Endothelial cell of umbilical vein (primary cell): ENCODE measurements at regions not wholly inside any gene's neighbourhood (a gene's known extent, or its start where the extent isn't known, plus 50 kb on each side); places are given as distances from the start of the nearest gene placed in this dataset.
"Not testable (repeated sequence)": the region's sequence is repeated elsewhere in the genome, so short reads cannot be mapped to it uniquely, and the experiment has no call there.

Experiments used
- BruUV-seq: library from RNA; stranded (reverse); fragments of 400-500 nt; replicated peaks from 2 replicates; lab custom pipeline; 2021; lab: Mats Ljungman, UMichigan
- CTCF ChIA-PET: fragments of 300-600, 350-600 bp; sonication (Branson Sonifier 250); formaldehyde crosslinking; loops from one replicate; lab custom pipeline; 2021; ENCODE audit warnings: antibody characterized with exemption, inconsistent platforms; lab: Charles Lee
- POLR2A ChIA-PET: fragments of 300-600, 350-600 bp; sonication (Branson Sonifier 250); formaldehyde crosslinking; loops from one replicate; lab custom pipeline; 2021; ENCODE audit warnings: antibody characterized with exemption, inconsistent platforms; lab: Charles Lee
- DNase-seq: peaks from one replicate; pipeline ENCODE4 v3.0.0-alpha.2; 2011; ENCODE audit warnings: low read depth, low spot score
- FAIRE-seq: peaks from 2 replicates; lab custom pipeline; 2011; peaks lifted over from hg19 to GRCh38; lab: Jason Lieb, UNC
- H2AFZ ChIP-seq: 2 replicates; pipeline ENCODE4 v1.6.0; 2012; ENCODE audit warnings: low read depth, low read length, control low read depth, inconsistent platforms
- H3K27ac ChIP-seq: 2 replicates; pipeline ENCODE4 v1.5.1; 2011; ENCODE audit warnings: low read depth, mild to moderate bottlenecking, control low read depth, low read length, moderate library complexity; ENCODE audit not compliant: insufficient read depth
- H3K27me3 ChIP-seq, 2 experiments: 2 replicates each; pipeline versions ENCODE4 v1.6.0 to v1.6.1; 2011; ENCODE audit warnings: low read length in 2 of 2, mixed read lengths in 1 of 2; ENCODE audit not compliant: control insufficient read depth in 2 of 2, insufficient read depth in 2 of 2
- H3K36me3 ChIP-seq, 2 experiments: 2 replicates in 1 of 2; 3 replicates in 1 of 2; pipeline ENCODE4 v1.5.1; 2011; ENCODE audit warnings: low read length in 2 of 2, mild to moderate bottlenecking in 1 of 2, moderate library complexity in 1 of 2; ENCODE audit not compliant: control insufficient read depth in 2 of 2, insufficient read depth in 2 of 2; ENCODE audit errors: extremely low read depth in 1 of 2
- H3K4me1 ChIP-seq: 3 replicates; pipeline ENCODE4 v1.5.1; 2011; ENCODE audit warnings: mild to moderate bottlenecking, low read length; ENCODE audit not compliant: control insufficient read depth, insufficient read depth; ENCODE audit errors: extremely low read depth
- H3K4me2 ChIP-seq: 2 replicates; pipeline ENCODE4 v1.6.1; 2011; ENCODE audit warnings: low read length, control low read depth, mixed read lengths; ENCODE audit not compliant: insufficient read depth
- H3K4me3 ChIP-seq, 3 experiments: fragments of 200-600 bp in 1 of 3; sonication (generic), shearing (Covaris generic) in 1 of 3; replicated peaks in 1 of 3; 2 replicates each; pipeline ENCODE4 v1.5.1; 2011 to 2016; ENCODE audit warnings: control low read depth in 3 of 3, low read length in 3 of 3, mild to moderate bottlenecking in 2 of 3, inconsistent platforms in 1 of 3, low read depth in 1 of 3, moderate library complexity in 1 of 3; ENCODE audit not compliant: insufficient read depth in 1 of 3
- H3K79me2 ChIP-seq: 2 replicates; pipeline ENCODE4 v1.6.0; 2012; ENCODE audit warnings: low read length, inconsistent platforms; ENCODE audit not compliant: control insufficient read depth, insufficient read depth
- H3K9ac ChIP-seq: replicated peaks from 2 replicates; pipeline ENCODE3; 2011; ENCODE audit warnings: low read length, control low read depth; ENCODE audit not compliant: insufficient read depth; ENCODE audit errors: extremely low read depth
- H3K9me1 ChIP-seq: replicated peaks from 3 replicates; pipeline ENCODE4 v1.6.0; 2011; ENCODE audit warnings: mild to moderate bottlenecking, low read length; ENCODE audit not compliant: control insufficient read depth, insufficient read depth; ENCODE audit errors: extremely low read depth
- H3K9me3 ChIP-seq: replicated peaks from 2 replicates; pipeline ENCODE4 v1.5.1; 2012; ENCODE audit warnings: low read length, inconsistent platforms; ENCODE audit not compliant: control insufficient read depth, insufficient read depth
- H4K20me1 ChIP-seq: replicated peaks from 2 replicates; pipeline ENCODE3; 2011; ENCODE audit warnings: mild to moderate bottlenecking, low read length; ENCODE audit not compliant: control insufficient read depth, insufficient read depth; ENCODE audit errors: extremely low read depth
- CTCF ChIP-seq, 2 donors: IDR thresholded peaks; 1 replicate in 1 of 2; 2 replicates in 1 of 2; pipeline ENCODE4 v1.5.1; 2011; ENCODE audit warnings: low read length in 2 of 2, mild to moderate bottlenecking in 2 of 2, moderate library complexity in 2 of 2, control low read depth in 1 of 2, inconsistent platforms in 1 of 2, low read depth in 1 of 2; ENCODE audit not compliant: insufficient read depth in 1 of 2; ENCODE audit errors: extremely low read depth in 1 of 2
- EZH2 ChIP-seq: IDR thresholded peaks from 2 replicates; pipeline ENCODE4 v1.6.1; 2012; ENCODE audit warnings: borderline replicate concordance, low read depth, mild to moderate bottlenecking, moderate library complexity, low read length, inconsistent platforms; ENCODE audit not compliant: severe bottlenecking
- FOS ChIP-seq: IDR thresholded peaks from 2 replicates; pipeline ENCODE4 v1.6.1; 2011; ENCODE audit warnings: mild to moderate bottlenecking, low read length, moderate library complexity, borderline replicate concordance; ENCODE audit not compliant: insufficient read depth
- GATA2 ChIP-seq: IDR thresholded peaks from 2 replicates; pipeline ENCODE4 v1.7.0; 2011; ENCODE audit warnings: low read depth, mild to moderate bottlenecking, moderate library complexity, mixed read lengths, low read length; ENCODE audit not compliant: insufficient read length, insufficient read depth
- MYC ChIP-seq: IDR thresholded peaks from one replicate; pipeline ENCODE4 v1.6.1; 2011; ENCODE audit warnings: mild to moderate bottlenecking, low read depth, low read length
- POLR2AphosphoS5 ChIP-seq: IDR thresholded peaks from 2 replicates; pipeline ENCODE4 v1.6.1; 2012; ENCODE audit warnings: low read depth, mild to moderate bottlenecking, control low read depth, low read length, moderate library complexity; ENCODE audit not compliant: insufficient read depth
- dilution Hi-C: fragments of 300-500 bp; cut with MboI; formaldehyde crosslinking; loops from one replicate; pipeline ENCODE4 v1.15.0; 2019; ENCODE audit warnings: low sequenced_read_pairs; ENCODE audit not compliant: extremely low pct_ligation_motif_present
- intact Hi-C: fragments of 100-400 bp; cut with micrococcal nuclease; formaldehyde crosslinking; loops from one replicate; pipeline ENCODE4 v1.10.0; 2022

- H3K9me3 ChIP-seq = no peaks in the 10 kb centered on the region
- H3K27me3 ChIP-seq = no peaks in the 10 kb centered on the region
- BruUV-seq = no TSS peak
- H3K79me2 ChIP-seq = no peaks in the 10 kb centered on the region
- intact Hi-C loops (no loop called here), dilution Hi-C loops (no loop called here)
- POLR2A ChIA-PET = no interaction called here
- H4K20me1 ChIP-seq = no peaks in the 10 kb centered on the region
- H3K4me3 ChIP-seq = no peak overlapping the region
- no peak overlapping the region for H3K27ac ChIP-seq
- DNase-seq (no peak), FAIRE-seq (no peak)
- TF ChIP-seq POLR2AphosphoS5 (no peak), CTCF (IDR thresholded peaks at IDR 0.05; ENCODE audit: extremely low read depth in 1 of 2, insufficient read depth in 1 of 2, low read depth in 1 of 2, low read length in 2 of 2) (no peak), EZH2 (no peak), MYC (no peak)
- H3K4me1 ChIP-seq = peaks cover 8% of the 10 kb centered on the region
- no peak overlapping the region for H2AFZ ChIP-seq
- H3K36me3 ChIP-seq = no peaks in the 10 kb centered on the region
- CTCF ChIA-PET = no interaction called here
- no peak overlapping the region for H3K9ac ChIP-seq
- H3K9me1 ChIP-seq = no peaks in the 10 kb centered on the region
- no peak overlapping the region for H3K4me2 ChIP-seq
These were observed 82.0 kb downstream of the ZIC4 start for GRCh38 chr3:147324356-147324755.

DNA sequence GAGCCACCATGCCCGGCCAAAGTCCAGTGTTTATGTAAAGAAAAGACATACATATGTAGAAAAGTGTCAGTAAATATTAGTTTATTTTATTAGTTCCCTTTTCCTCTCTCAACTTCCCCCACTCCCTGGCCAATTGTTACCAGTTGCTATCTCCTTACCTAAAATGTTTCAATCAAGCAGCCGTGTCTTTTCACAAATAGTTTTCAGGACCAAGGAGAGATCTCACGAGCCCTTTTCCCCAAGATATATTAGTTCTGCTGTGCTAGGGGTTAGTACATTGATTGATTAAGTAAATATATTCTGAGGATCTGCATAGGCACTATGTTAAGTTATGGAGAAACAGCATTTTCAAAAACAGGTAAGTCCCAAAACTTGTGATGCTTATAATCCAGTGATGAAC is 87.4 kb downstream of the ZIC4 start:
- no peaks in the 10 kb centered on the region for H3K27me3 ChIP-seq
- no peaks in the 10 kb centered on the region for H3K79me2 ChIP-seq
- POLR2A ChIA-PET = no interaction called here
- no peak overlapping the region for H3K9ac ChIP-seq
- no peak for TF ChIP-seq GATA2
- no peak for TF ChIP-seq CTCF (IDR thresholded peaks at IDR 0.05; ENCODE audit: extremely low read depth in 1 of 2, insufficient read depth in 1 of 2, low read depth in 1 of 2, low read length in 2 of 2)
- TF ChIP-seq FOS = no peak
- TF ChIP-seq MYC = no peak
- no peak for TF ChIP-seq POLR2AphosphoS5
- dilution Hi-C loops (no loop called here), intact Hi-C loops (no loop called here)
- peak; percentile 31 for FAIRE-seq
- H3K36me3 ChIP-seq = no peaks in the 10 kb centered on the region
- no peak overlapping the region for H3K4me2 ChIP-seq
- no peaks in the 10 kb centered on the region for H4K20me1 ChIP-seq
- CTCF ChIA-PET = no interaction called here
- H3K4me3 ChIP-seq = no peak overlapping the region
- H3K9me1 ChIP-seq = no peaks in the 10 kb centered on the region
- no peaks in the 10 kb centered on the region for H3K9me3 ChIP-seq
- no peak for DNase-seq
- no peak overlapping the region for H2AFZ ChIP-seq
- H3K4me1 ChIP-seq = no peaks in the 10 kb centered on the region
- H3K27ac ChIP-seq = no peak overlapping the region
- BruUV-seq = no TSS peak

DNA sequence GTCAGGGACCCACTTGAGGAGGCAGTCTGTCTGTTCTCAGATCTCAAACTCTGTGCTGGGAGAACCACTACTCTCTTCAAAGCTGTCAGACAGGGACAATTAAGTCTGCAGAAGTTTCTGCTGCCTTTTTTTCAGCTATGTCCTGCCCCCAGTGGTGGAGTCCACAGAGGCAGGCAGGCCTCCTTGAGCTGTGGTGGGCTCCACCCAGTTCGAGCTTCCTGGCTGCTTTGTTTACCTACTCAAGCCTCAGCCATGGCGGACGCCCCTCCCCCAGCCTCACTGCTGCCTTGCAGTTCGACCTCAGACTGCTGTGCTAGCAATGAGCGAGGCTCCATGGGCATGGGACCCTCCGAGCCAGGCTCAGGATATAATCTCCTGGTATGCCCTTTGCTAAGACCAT is 89.3 kb downstream of the ZIC4 start:
- H3K9me3 ChIP-seq, H3K79me2 ChIP-seq, FAIRE-seq, DNase-seq, H4K20me1 ChIP-seq, H2AFZ ChIP-seq, H3K4me2 ChIP-seq, CTCF ChIA-PET, POLR2A ChIA-PET, H3K27ac ChIP-seq, H3K9ac ChIP-seq, intact Hi-C loops, dilution Hi-C loops, H3K4me1 ChIP-seq, H3K36me3 ChIP-seq, H3K9me1 ChIP-seq, H3K4me3 ChIP-seq, BruUV-seq, H3K27me3 ChIP-seq: not testable (repeated sequence)
